Trophoblast cell (in vitro differentiated cells and primary cell): ENCODE measurements at regions not wholly inside any gene's neighbourhood (a gene's known extent, or its start where the extent isn't known, plus 50 kb on each side); places are given as distances from the start of the nearest gene placed in this dataset.

Experiments used
- DNase-seq, 2 donors: peaks; one replicate each; pipeline ENCODE4 v3.0.0-alpha.2; 2016
- H2AFZ ChIP-seq: 2 replicates; pipeline ENCODE4 v1.6.1; 2013; ENCODE audit warnings: low read length, moderate library complexity, mild to moderate bottlenecking; ENCODE audit not compliant: insufficient read depth, poor library complexity
- H2AK5ac ChIP-seq: 2 replicates; pipeline ENCODE4 v1.6.1; 2013; ENCODE audit warnings: mild to moderate bottlenecking, low read length
- H2BK120ac ChIP-seq: 2 replicates; pipeline ENCODE4 v1.6.1; 2013; ENCODE audit warnings: low read length, mild to moderate bottlenecking, moderate library complexity; ENCODE audit not compliant: insufficient read depth, poor library complexity
- H2BK12ac ChIP-seq: 2 replicates; pipeline ENCODE4 v1.6.1; 2013; ENCODE audit warnings: mild to moderate bottlenecking, low read length, moderate library complexity
- H2BK5ac ChIP-seq: 2 replicates; pipeline ENCODE4 v1.6.1; 2013; ENCODE audit warnings: low read length, low read depth, moderate library complexity, mild to moderate bottlenecking; ENCODE audit not compliant: poor library complexity
- H3K14ac ChIP-seq: 2 replicates; pipeline ENCODE4 v1.6.1; 2013; ENCODE audit warnings: mild to moderate bottlenecking, low read length
- H3K18ac ChIP-seq: 2 replicates; pipeline ENCODE4 v1.6.1; 2013; ENCODE audit warnings: mild to moderate bottlenecking, low read length
- H3K23ac ChIP-seq: 2 replicates; pipeline ENCODE4 v1.6.1; 2013; ENCODE audit warnings: low read length
- H3K27ac ChIP-seq: 2 replicates; pipeline ENCODE4 v1.5.1; 2013; ENCODE audit warnings: low read depth, mild to moderate bottlenecking, inconsistent platforms, low read length, moderate library complexity
- H3K27me3 ChIP-seq: 2 replicates; pipeline ENCODE4 v1.6.1; 2013; ENCODE audit warnings: inconsistent platforms, mild to moderate bottlenecking, low read length, moderate library complexity; ENCODE audit not compliant: insufficient read depth
- H3K36me3 ChIP-seq, 2 experiments: 1 replicate in 1 of 2; 2 replicates in 1 of 2; pipeline ENCODE4 v1.6.1; 2013; ENCODE audit warnings: low read length in 2 of 2, mild to moderate bottlenecking in 2 of 2, moderate library complexity in 1 of 2; ENCODE audit not compliant: insufficient read depth in 2 of 2, control insufficient read depth in 1 of 2
- H3K4ac ChIP-seq: 2 replicates; pipeline ENCODE4 v1.6.1; 2013; ENCODE audit warnings: low read depth, mild to moderate bottlenecking, low read length, moderate library complexity
- H3K4me1 ChIP-seq, 2 experiments: 1 replicate in 1 of 2; 2 replicates in 1 of 2; pipeline ENCODE4 v1.6.1; 2013; ENCODE audit warnings: low read length in 2 of 2, mild to moderate bottlenecking in 2 of 2, moderate library complexity in 1 of 2; ENCODE audit not compliant: insufficient read depth in 2 of 2, control insufficient read depth in 1 of 2
- H3K4me2 ChIP-seq: 2 replicates; pipeline ENCODE4 v1.6.1; 2013; ENCODE audit warnings: inconsistent platforms, mild to moderate bottlenecking, low read length, moderate library complexity
- H3K4me3 ChIP-seq: 2 replicates; pipeline ENCODE4 v1.5.1; 2013; ENCODE audit warnings: mild to moderate bottlenecking, low read depth, low read length, inconsistent platforms
- H3K79me1 ChIP-seq: one replicate; pipeline ENCODE4 v1.6.1; 2013; ENCODE audit warnings: low read length
- H3K79me2 ChIP-seq: 2 replicates; pipeline ENCODE4 v1.6.1; 2013; ENCODE audit warnings: low read length, mild to moderate bottlenecking; ENCODE audit not compliant: control insufficient read depth, insufficient read depth, poor library complexity
- H3K9ac ChIP-seq: 2 replicates; pipeline ENCODE4 v1.6.1; 2013; ENCODE audit warnings: mild to moderate bottlenecking, low read length
- H3K9me3 ChIP-seq: 2 replicates; pipeline ENCODE4 v1.6.1; 2013; ENCODE audit warnings: low read depth, mild to moderate bottlenecking, control low read depth, inconsistent platforms, low read length; ENCODE audit not compliant: insufficient read depth
- H4K12ac ChIP-seq: 2 replicates; pipeline ENCODE4 v1.6.1; 2013; ENCODE audit warnings: low read depth, mild to moderate bottlenecking, low read length, moderate library complexity
- H4K8ac ChIP-seq: 2 replicates; pipeline ENCODE4 v1.6.1; 2013; ENCODE audit warnings: low read depth, mild to moderate bottlenecking, low read length, moderate library complexity
- H4K91ac ChIP-seq: one replicate; pipeline ENCODE4 v1.6.1; 2013; ENCODE audit warnings: low read depth, mild to moderate bottlenecking, low read length, moderate library complexity
- WGBS: extraction: QIAGEN DNeasy Blood & Tissue Kit; methylation state at CpG from one replicate; pipeline ENCODE4 v1.1.7; 2013; ENCODE audit warnings: missing lambda C conversion rate; ENCODE audit not compliant: insufficient read length, insufficient coverage; ENCODE audit errors: extremely low coverage; 5-methylcytosine and 5-hydroxymethylcytosine counted together

- no peak for DNase-seq
- no peak overlapping the region for H2AK5ac ChIP-seq
Observed at GRCh38 chr10:62911210-62911963, 95.2 kb upstream of the EGR2 start.

DNA sequence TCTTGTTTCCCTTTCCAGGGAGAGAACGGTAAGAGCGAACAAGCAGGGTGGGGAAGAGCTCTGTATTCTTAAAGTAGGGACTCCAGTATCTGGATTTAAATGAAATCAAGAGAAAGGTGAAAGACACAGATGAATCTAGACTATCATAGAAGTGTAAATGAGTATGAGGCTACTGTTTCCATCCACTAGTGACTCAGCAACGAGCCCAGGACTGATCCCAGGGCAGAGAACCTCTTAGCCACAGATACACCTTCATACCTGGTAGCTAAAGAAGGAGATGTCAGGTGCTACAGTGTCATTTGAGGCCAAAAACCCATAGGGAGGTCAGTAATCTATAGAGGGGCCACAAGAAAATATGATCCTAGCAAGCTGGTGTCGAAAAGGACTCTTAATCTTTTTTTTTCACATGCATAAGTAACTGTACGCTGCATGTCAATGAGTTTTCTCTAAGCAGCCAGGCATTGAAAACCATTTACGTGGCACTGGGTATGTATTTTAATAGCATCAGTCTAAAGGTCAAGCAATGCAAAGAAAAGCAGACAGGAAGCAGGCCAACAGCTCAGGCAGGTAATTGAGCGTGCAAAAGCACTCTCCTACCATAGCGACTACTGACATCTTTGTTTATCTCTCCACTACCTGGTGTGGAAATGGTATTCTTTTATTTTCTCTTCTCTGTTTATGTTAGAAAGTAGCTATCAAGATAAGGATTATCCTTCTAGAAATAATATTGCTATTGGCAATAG, 91.5 kb upstream of the EGR2 start:
- Histone ChIP-seq H2BK12ac (no peak overlapping the region), H3K9me3 (no peaks in the 10 kb centered on the region), H3K27me3 (no peaks in the 10 kb centered on the region), H4K12ac (no peak overlapping the region), H3K36me3 (no peaks in the 10 kb centered on the region), H3K9ac (no peak overlapping the region), H4K8ac (no peak overlapping the region), H2AK5ac (no peak overlapping the region), H4K91ac (no peak overlapping the region), H3K23ac (no peak overlapping the region), H3K14ac (no peak overlapping the region), H3K4me2 (no peak overlapping the region), H3K18ac (no peak overlapping the region), H2BK5ac (no peak overlapping the region), H2BK120ac (no peak overlapping the region), H2AFZ (no peak overlapping the region), H3K79me1 (no peaks in the 10 kb centered on the region), H3K79me2 (no peaks in the 10 kb centered on the region), H3K27ac (no peak overlapping the region), H3K4me1 (no peaks in the 10 kb centered on the region), H3K4ac (no peak overlapping the region), H3K4me3 (no peak overlapping the region)
- no peak for DNase-seq
- no CpG with 5 or more reads among the region's 8 CpGs for WGBS

More at GRCh38 chr10:62911210-62911963, 95.2 kb upstream of the EGR2 start:
- Histone ChIP-seq H3K79me2 (no peaks in the 10 kb centered on the region), H3K4me2 (no peak overlapping the region), H3K4me1 (no peaks in the 10 kb centered on the region), H3K14ac (no peak overlapping the region), H3K23ac (no peak overlapping the region), H3K27ac (no peak overlapping the region), H3K27me3 (no peaks in the 10 kb centered on the region), H3K4ac (no peak overlapping the region), H3K79me1 (no peaks in the 10 kb centered on the region), H2BK120ac (no peak overlapping the region), H3K9me3 (no peaks in the 10 kb centered on the region), H2AFZ (no peak overlapping the region), H4K12ac (no peak overlapping the region), H3K4me3 (no peak overlapping the region), H3K9ac (no peak overlapping the region), H4K8ac (no peak overlapping the region), H3K18ac (no peak overlapping the region), H2BK5ac (no peak overlapping the region), H2BK12ac (no peak overlapping the region), H4K91ac (no peak overlapping the region), H3K36me3 (no peaks in the 10 kb centered on the region)
- WGBS, result no CpG with 5 or more reads among the region's 11 CpGs

- Histone ChIP-seq H3K4me2 (no peak overlapping the region), H2BK120ac (no peak overlapping the region), H3K9ac (no peak overlapping the region), H3K4me3 (no peak overlapping the region), H3K79me2 (no peaks in the 10 kb centered on the region), H3K14ac (no peak overlapping the region), H3K36me3 (no peaks in the 10 kb centered on the region), H3K79me1 (no peaks in the 10 kb centered on the region), H4K8ac (no peak overlapping the region), H3K18ac (no peak overlapping the region), H3K23ac (no peak overlapping the region), H4K12ac (no peak overlapping the region), H2AK5ac (no peak overlapping the region), H3K27me3 (no peaks in the 10 kb centered on the region), H2BK12ac (no peak overlapping the region), H3K4ac (no peak overlapping the region), H3K27ac (no peak overlapping the region), H3K4me1 (no peaks in the 10 kb centered on the region), H3K9me3 (no peaks in the 10 kb centered on the region), H2AFZ (no peak overlapping the region), H4K91ac (no peak overlapping the region), H2BK5ac (no peak overlapping the region)
- no CpG with 5 or more reads among the region's 5 CpGs for WGBS
- no peak for DNase-seq
Observed at GRCh38 chr10:62904281-62904875, 88.2 kb upstream of the EGR2 start.

DNA sequence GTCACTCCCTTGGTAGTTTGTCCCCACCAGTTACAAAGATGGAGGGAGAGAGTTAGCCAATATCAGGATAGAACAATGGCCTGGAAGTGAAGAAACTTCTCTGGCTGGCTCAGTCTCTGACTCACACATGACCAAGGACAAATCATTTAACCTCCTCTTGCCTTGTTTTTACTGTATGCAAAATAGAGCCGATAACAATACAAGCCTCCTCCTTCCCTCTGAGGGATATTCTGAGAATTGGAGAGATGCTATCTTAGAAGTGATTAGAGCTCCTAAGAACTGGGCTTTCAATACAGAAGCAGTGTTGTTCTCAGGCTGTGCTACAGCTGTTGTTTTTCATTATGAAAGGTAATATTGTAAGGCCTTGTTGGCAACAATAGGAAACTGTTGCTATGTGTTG, 87.7 kb upstream of the EGR2 start:
- H3K4ac ChIP-seq, result no peak overlapping the region
- H3K23ac ChIP-seq, result no peak overlapping the region
- H4K12ac ChIP-seq, result no peak overlapping the region
- H3K9me3 ChIP-seq, result no peaks in the 10 kb centered on the region
- WGBS, result no CpG with 5 or more reads among the region's 1 CpG
- no peaks in the 10 kb centered on the region for H3K79me1 ChIP-seq
- H3K36me3 ChIP-seq, result no peaks in the 10 kb centered on the region
- H2AK5ac ChIP-seq, result no peak overlapping the region
- no peak overlapping the region for H2BK120ac ChIP-seq
- H3K9ac ChIP-seq, result no peak overlapping the region
- no peak overlapping the region for H3K4me3 ChIP-seq
- H3K4me2 ChIP-seq, result no peak overlapping the region
- H4K91ac ChIP-seq, result no peak overlapping the region
- H3K27me3 ChIP-seq, result no peaks in the 10 kb centered on the region
- no peaks in the 10 kb centered on the region for H3K79me2 ChIP-seq
- H3K27ac ChIP-seq, result no peak overlapping the region
- H3K4me1 ChIP-seq, result no peaks in the 10 kb centered on the region
- H2BK12ac ChIP-seq, result no peak overlapping the region
- H3K14ac ChIP-seq, result no peak overlapping the region
- no peak overlapping the region for H2BK5ac ChIP-seq
- no peak overlapping the region for H2AFZ ChIP-seq
- H4K8ac ChIP-seq, result no peak overlapping the region
- DNase-seq, result no peak
- no peak overlapping the region for H3K18ac ChIP-seq
